ENCODE measurements at regions not wholly inside any gene's neighbourhood (a gene's known extent, or its start where the extent isn't known, plus 50 kb on each side); places are given as distances from the start of the nearest gene placed in this dataset.

- Histone ChIP-seq H3K4me2 (no peak overlapping the region), H4K20me1 (replicated peaks; ENCODE audit: insufficient read depth) (no peaks in the 10 kb centered on the region), H3K27me3 (ENCODE audit: insufficient read depth) (no peaks in the 10 kb centered on the region), H3K4me1 (ENCODE audit: insufficient read depth) (peaks cover 6% of the 10 kb centered on the region; the same call in 1 of the 2 replicates), H3K79me2 (replicated peaks; ENCODE audit: insufficient read depth) (no peaks in the 10 kb centered on the region), H3K36me3 (ENCODE audit: insufficient read depth) (no peaks in the 10 kb centered on the region), H3K27ac (ENCODE audit: low read depth) (no peak overlapping the region), H3K4me3 (no peak overlapping the region), H3F3A (replicated peaks; ENCODE audit: low read depth) (no peaks in the 10 kb centered on the region), H2AFZ (no peak overlapping the region), H3K9me2 (ENCODE audit: insufficient read depth) (no peaks in the 10 kb centered on the region)
- no peaks in the 10 kb centered on the region for H3K36me3 Mint-ChIP-seq (ENCODE audit: low read depth)
- no peak overlapping the region for H3K27ac Mint-ChIP-seq
- H3K4me3 Mint-ChIP-seq, result no peak overlapping the region
- DNase-seq (ENCODE audit: low spot score), result peak; percentile 9
- TF ChIP-seq POLR2AphosphoS5 (IDR thresholded peaks at IDR 0.05; ENCODE audit: low read depth) (no peak), ZNF462 (CRISPR knock-in tag; IDR thresholded peaks at IDR 0.05) (no peak), REST (IDR thresholded peaks at IDR 0.05; ENCODE audit: unreplicated experiment) (no peak), ETS1 (IDR thresholded peaks at IDR 0.05) (no peak), JUNB (IDR thresholded peaks at IDR 0.05; ENCODE audit: unreplicated experiment) (no peak), STAT1 (IDR thresholded peaks at IDR 0.05; ENCODE audit: unreplicated experiment) (no peak), ZNF331 (CRISPR knock-in tag; IDR thresholded peaks at IDR 0.05; ENCODE audit: low read depth) (no peak), CTCF (conservative IDR thresholded peaks at IDR 0.05; ENCODE audit: low read depth in 2 of 2) (no peak), CREB1 (CRISPR knock-in tag; IDR thresholded peaks at IDR 0.05; ENCODE audit: low read depth) (no peak), EZH2phosphoT487 (IDR thresholded peaks at IDR 0.05; ENCODE audit: unreplicated experiment) (no peak), EZH2 (IDR thresholded peaks at IDR 0.05; ENCODE audit: low read depth, unreplicated experiment) (no peak), ZNF114 (CRISPR knock-in tag; IDR thresholded peaks at IDR 0.05) (no peak)
- no peaks in the 10 kb centered on the region for H3K9me3 Mint-ChIP-seq
- H3K27me3 Mint-ChIP-seq (ENCODE audit: insufficient read depth, low read depth, poor library complexity), result peaks cover 1% of the 10 kb centered on the region
- H3K4me1 Mint-ChIP-seq, result peaks cover 5% of the 10 kb centered on the region; the same call in 2 of the 3 replicates
- ATAC-seq, result peak; percentile 64; the same call in 2 of the 3 replicates
Measured at GRCh38 chr10:105503714-105504113, 862.6 kb downstream of the SORCS3 start.

All from GM23338 (cell line).